HCT116 (cell line): ENCODE measurements at regions not wholly inside any gene's neighbourhood (a gene's known extent, or its start where the extent isn't known, plus 50 kb on each side); places are given as distances from the start of the nearest gene placed in this dataset.

Source experiments
- ATAC-seq: fragments of 200-7000 bp; cut with Tn5 transposase; 2 replicates; pipeline ENCODE4 v1.9.1; 2020; ENCODE audit warnings: mild to moderate bottlenecking, moderate library complexity
- BruUV-seq: library from RNA; stranded (reverse); fragments of 400-500 nt; replicated peaks from 2 replicates; lab custom pipeline; 2021; lab: Mats Ljungman, UMichigan
- CTCF ChIA-PET: fragments of 300-600 bp; sonication (Branson Sonifier 250); formaldehyde crosslinking; loops from one replicate; lab custom pipeline; 2021; ENCODE audit warnings: antibody characterized with exemption; lab: Charles Lee
- POLR2A ChIA-PET: fragments of 300-600, 350-600 bp; sonication (Branson Sonifier 250); formaldehyde crosslinking; loops from one replicate; lab custom pipeline; 2021; ENCODE audit warnings: antibody characterized with exemption; lab: Charles Lee
- RAD21 ChIA-PET, 2 experiments: fragments of 300-600 bp; sonication (Branson Sonifier 250); formaldehyde crosslinking; loops; one replicate each; lab custom pipeline; 2023; ENCODE audit warnings: low total read pairs in 2 of 2; ENCODE audit not compliant: uncharacterized antibody in 2 of 2, unreplicated experiment in 2 of 2, low non-redundant PET in 1 of 2; lab: Charles Lee
- DNase-seq: peaks from one replicate; pipeline ENCODE4 v3.0.0-alpha.2; 2010; ENCODE audit warnings: low read depth, low spot score
- H2AFZ ChIP-seq: fragments of 200-600 bp; shearing (Covaris generic), sonication (generic); 2 replicates; pipeline ENCODE4 v1.6.1; 2017; ENCODE audit warnings: low read depth, mixed run types, mixed read lengths, antibody characterized with exemption, low read length; ENCODE audit not compliant: poor library complexity, severe bottlenecking
- H3K27ac ChIP-seq: 2 replicates; pipeline ENCODE4 v1.5.1; 2012; ENCODE audit warnings: low read depth, low read length
- H3K27me3 ChIP-seq: fragments of 200-600 bp; sonication (generic); 2 replicates; pipeline ENCODE4 v1.6.1; 2016; ENCODE audit warnings: mixed run types, low read length, mixed read lengths; ENCODE audit not compliant: insufficient read depth
- H3K36me3 ChIP-seq, 2 experiments: fragments of 200-500 bp in 1 of 2; fragments of 200-600 bp in 1 of 2; sonication (Bioruptor generic) in 1 of 2; sonication (generic) in 1 of 2; 2 replicates each; pipeline versions ENCODE4 v1.5.1 to v1.6.1; 2014 to 2016; ENCODE audit warnings: low read length in 2 of 2, inconsistent platforms in 1 of 2, mixed read lengths in 1 of 2, mixed run types in 1 of 2; ENCODE audit not compliant: insufficient read depth in 2 of 2, control insufficient read depth in 1 of 2
- H3K4me1 ChIP-seq, 2 experiments: fragments of 200-600 bp in 1 of 2; sonication (generic) in 1 of 2; 2 replicates each; pipeline versions ENCODE4 v1.5.1 to v1.6.1; 2012 to 2017; ENCODE audit warnings: low read length in 2 of 2, inconsistent platforms in 1 of 2, mild to moderate bottlenecking in 1 of 2, mixed read lengths in 1 of 2, mixed run types in 1 of 2, moderate library complexity in 1 of 2; ENCODE audit not compliant: insufficient read depth in 2 of 2, control insufficient read depth in 1 of 2
- H3K4me2 ChIP-seq: fragments of 200-600 bp; sonication (generic); 2 replicates; pipeline ENCODE4 v1.6.1; 2017; ENCODE audit warnings: mixed run types, low read length, mixed read lengths
- H3K4me3 ChIP-seq, 2 experiments: fragments of 200-600 bp in 1 of 2; sonication (generic) in 1 of 2; replicated peaks in 1 of 2; 2 replicates each; pipeline ENCODE4 v1.5.1; 2011 to 2016; ENCODE audit warnings: low read length in 2 of 2, control low read depth in 1 of 2, low read depth in 1 of 2, mild to moderate bottlenecking in 1 of 2, mixed read lengths in 1 of 2, mixed run types in 1 of 2
- H3K79me2 ChIP-seq: fragments of 200-600 bp; sonication (generic); 2 replicates; pipeline ENCODE4 v1.6.1; 2017; ENCODE audit warnings: mild to moderate bottlenecking, mixed run types, low read length, moderate library complexity, mixed read lengths; ENCODE audit not compliant: insufficient read depth
- H3K9ac ChIP-seq: fragments of 200-600 bp; sonication (generic); 2 replicates; pipeline ENCODE4 v1.6.1; 2016; ENCODE audit warnings: low read length, mixed read lengths
- H3K9me2 ChIP-seq: fragments of 200-600 bp; sonication (generic), shearing (Covaris generic); 2 replicates; pipeline ENCODE4 v1.6.1; 2017; ENCODE audit warnings: mixed run types, mild to moderate bottlenecking, moderate library complexity; ENCODE audit not compliant: insufficient read depth
- H3K9me3 ChIP-seq, 2 experiments: fragments of 200-500 bp in 1 of 2; fragments of 200-600 bp in 1 of 2; sonication (Bioruptor generic) in 1 of 2; sonication (generic) in 1 of 2; 2 replicates each; pipeline ENCODE4 v1.6.1; 2014 to 2017; ENCODE audit warnings: low read length in 2 of 2, mixed read lengths in 2 of 2, inconsistent platforms in 1 of 2, low read depth in 1 of 2, mild to moderate bottlenecking in 1 of 2, mixed run types in 1 of 2, moderate library complexity in 1 of 2; ENCODE audit not compliant: control insufficient read depth in 1 of 2, insufficient read depth in 1 of 2
- H4K20me1 ChIP-seq: fragments of 200-600 bp; sonication (generic), shearing (Covaris generic); 2 replicates; pipeline ENCODE4 v1.6.1; 2017; ENCODE audit warnings: mixed run types, mild to moderate bottlenecking, moderate library complexity; ENCODE audit not compliant: insufficient read depth
- EZH2 ChIP-seq: fragments of 200-600 bp; sonication (generic); IDR thresholded peaks from 2 replicates; pipeline ENCODE4 v1.6.1; 2017; ENCODE audit warnings: antibody characterized with exemption, mixed run types
- FOSL1 ChIP-seq: IDR thresholded peaks from 2 replicates; pipeline ENCODE4 v1.6.1; 2012; ENCODE audit warnings: low read depth
- JUND ChIP-seq: IDR thresholded peaks from 2 replicates; pipeline ENCODE4 v1.6.1; 2012
- POLR2AphosphoS5 ChIP-seq: IDR thresholded peaks from 2 replicates; pipeline ENCODE4 v1.6.1; 2011; ENCODE audit warnings: mild to moderate bottlenecking, low read depth, low read length, moderate library complexity
- SIN3A ChIP-seq: IDR thresholded peaks from 2 replicates; pipeline ENCODE4 v1.6.1; 2012; ENCODE audit warnings: low read depth
- SP1 ChIP-seq: IDR thresholded peaks from 2 replicates; pipeline ENCODE4 v1.6.1; 2012; ENCODE audit warnings: low read depth
- SRF ChIP-seq: IDR thresholded peaks from 2 replicates; pipeline ENCODE4 v1.6.1; 2012; ENCODE audit warnings: low read depth
- TCF7L2 ChIP-seq: IDR thresholded peaks from 2 replicates; pipeline ENCODE4 v1.7.0; 2011; ENCODE audit warnings: borderline replicate concordance, inconsistent platforms; ENCODE audit not compliant: insufficient read depth, insufficient read length; ENCODE audit errors: extremely low read depth
- YY1 ChIP-seq: IDR thresholded peaks from 2 replicates; pipeline ENCODE4 v1.6.1; 2011; ENCODE audit warnings: low read length, low read depth, moderate library complexity, mild to moderate bottlenecking; ENCODE audit not compliant: insufficient replicate concordance; ENCODE audit errors: extremely low read depth
- ZNF274 ChIP-seq: fragments of 200-500 bp; sonication (Bioruptor generic); IDR thresholded peaks from 2 replicates; pipeline ENCODE4 v1.6.1; 2014; ENCODE audit warnings: mild to moderate bottlenecking, low read depth, low read length, inconsistent platforms
- intact Hi-C: fragments of 100-400 bp; cut with micrococcal nuclease; formaldehyde crosslinking; loops from 2 replicates; pipeline ENCODE4 v1.10.0; 2022
- TF ChIP-seq, protein P1 (sequence below): IDR thresholded peaks from 2 replicates; pipeline ENCODE4 v1.6.1; 2012
- TF ChIP-seq, protein P2 (sequence below), 3 experiments: fragments of 200-600 bp in 1 of 3; sonication (generic) in 1 of 3; IDR thresholded peaks in 2 of 3; conservative IDR thresholded peaks in 1 of 3; 2 replicates each; pipeline ENCODE4 v1.5.1; 2012 to 2017; ENCODE audit warnings: low read depth in 2 of 3, low read length in 2 of 3, antibody characterized with exemption in 1 of 3, borderline replicate concordance in 1 of 3, control low read depth in 1 of 3, mild to moderate bottlenecking in 1 of 3, mixed read lengths in 1 of 3, mixed run types in 1 of 3, moderate library complexity in 1 of 3; ENCODE audit not compliant: insufficient read depth in 1 of 3
- TF ChIP-seq, protein P3 (sequence below): IDR thresholded peaks from 2 replicates; pipeline ENCODE4 v1.6.1; 2012; ENCODE audit warnings: low read depth

DNA sequence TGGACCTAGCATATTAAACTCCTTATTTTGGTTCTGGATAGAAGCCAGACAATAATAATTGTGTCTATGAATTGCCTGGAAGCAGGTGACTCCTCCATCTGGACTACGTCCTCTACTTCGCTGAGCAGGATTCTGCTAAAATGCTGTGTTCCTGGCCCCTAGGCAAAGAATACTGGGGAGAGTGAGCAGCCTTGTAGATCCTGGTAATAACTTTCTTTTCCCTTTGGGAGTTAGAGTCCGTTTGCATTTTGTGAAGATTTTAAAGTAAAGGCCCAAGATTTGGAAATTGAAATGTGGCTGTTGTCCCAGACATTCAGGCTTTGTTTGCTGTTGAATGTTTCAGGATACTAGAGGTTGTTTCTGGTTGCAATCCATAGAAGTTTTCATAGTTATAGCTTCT lies 511.9 kb upstream of the KLF12 start:
- Histone ChIP-seq H3K9me2 (no peaks in the 10 kb centered on the region), H3K9me3 (no peaks in the 10 kb centered on the region), H3K36me3 (no peaks in the 10 kb centered on the region), H2AFZ (no peak overlapping the region), H3K9ac (no peak overlapping the region), H3K4me3 (no peak overlapping the region), H3K4me1 (no peaks in the 10 kb centered on the region), H3K4me2 (no peak overlapping the region), H4K20me1 (no peaks in the 10 kb centered on the region), H3K79me2 (no peaks in the 10 kb centered on the region), H3K27ac (no peak overlapping the region), H3K27me3 (no peaks in the 10 kb centered on the region)
- RAD21 ChIA-PET = no interaction called here
- TF ChIP-seq, protein P1, sequence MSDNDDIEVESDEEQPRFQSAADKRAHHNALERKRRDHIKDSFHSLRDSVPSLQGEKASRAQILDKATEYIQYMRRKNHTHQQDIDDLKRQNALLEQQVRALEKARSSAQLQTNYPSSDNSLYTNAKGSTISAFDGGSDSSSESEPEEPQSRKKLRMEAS = no peak
- TF ChIP-seq SIN3A = no peak
- TF ChIP-seq, protein P2, sequence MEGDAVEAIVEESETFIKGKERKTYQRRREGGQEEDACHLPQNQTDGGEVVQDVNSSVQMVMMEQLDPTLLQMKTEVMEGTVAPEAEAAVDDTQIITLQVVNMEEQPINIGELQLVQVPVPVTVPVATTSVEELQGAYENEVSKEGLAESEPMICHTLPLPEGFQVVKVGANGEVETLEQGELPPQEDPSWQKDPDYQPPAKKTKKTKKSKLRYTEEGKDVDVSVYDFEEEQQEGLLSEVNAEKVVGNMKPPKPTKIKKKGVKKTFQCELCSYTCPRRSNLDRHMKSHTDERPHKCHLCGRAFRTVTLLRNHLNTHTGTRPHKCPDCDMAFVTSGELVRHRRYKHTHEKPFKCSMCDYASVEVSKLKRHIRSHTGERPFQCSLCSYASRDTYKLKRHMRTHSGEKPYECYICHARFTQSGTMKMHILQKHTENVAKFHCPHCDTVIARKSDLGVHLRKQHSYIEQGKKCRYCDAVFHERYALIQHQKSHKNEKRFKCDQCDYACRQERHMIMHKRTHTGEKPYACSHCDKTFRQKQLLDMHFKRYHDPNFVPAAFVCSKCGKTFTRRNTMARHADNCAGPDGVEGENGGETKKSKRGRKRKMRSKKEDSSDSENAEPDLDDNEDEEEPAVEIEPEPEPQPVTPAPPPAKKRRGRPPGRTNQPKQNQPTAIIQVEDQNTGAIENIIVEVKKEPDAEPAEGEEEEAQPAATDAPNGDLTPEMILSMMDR (IDR thresholded peaks at IDR 0.05 in 2 of 3, conservative IDR thresholded peaks at IDR 0.05 in 1 of 3; ENCODE audit: borderline replicate concordance in 1 of 3, insufficient read depth in 1 of 3, low read depth in 2 of 3, low read length in 2 of 3) = no peak
- TF ChIP-seq SRF = no peak
- TF ChIP-seq ZNF274 = no peak
- TF ChIP-seq JUND = no peak
- no peak for TF ChIP-seq EZH2
- no peak for TF ChIP-seq SP1
- no peak for TF ChIP-seq YY1
- TF ChIP-seq, protein P3, sequence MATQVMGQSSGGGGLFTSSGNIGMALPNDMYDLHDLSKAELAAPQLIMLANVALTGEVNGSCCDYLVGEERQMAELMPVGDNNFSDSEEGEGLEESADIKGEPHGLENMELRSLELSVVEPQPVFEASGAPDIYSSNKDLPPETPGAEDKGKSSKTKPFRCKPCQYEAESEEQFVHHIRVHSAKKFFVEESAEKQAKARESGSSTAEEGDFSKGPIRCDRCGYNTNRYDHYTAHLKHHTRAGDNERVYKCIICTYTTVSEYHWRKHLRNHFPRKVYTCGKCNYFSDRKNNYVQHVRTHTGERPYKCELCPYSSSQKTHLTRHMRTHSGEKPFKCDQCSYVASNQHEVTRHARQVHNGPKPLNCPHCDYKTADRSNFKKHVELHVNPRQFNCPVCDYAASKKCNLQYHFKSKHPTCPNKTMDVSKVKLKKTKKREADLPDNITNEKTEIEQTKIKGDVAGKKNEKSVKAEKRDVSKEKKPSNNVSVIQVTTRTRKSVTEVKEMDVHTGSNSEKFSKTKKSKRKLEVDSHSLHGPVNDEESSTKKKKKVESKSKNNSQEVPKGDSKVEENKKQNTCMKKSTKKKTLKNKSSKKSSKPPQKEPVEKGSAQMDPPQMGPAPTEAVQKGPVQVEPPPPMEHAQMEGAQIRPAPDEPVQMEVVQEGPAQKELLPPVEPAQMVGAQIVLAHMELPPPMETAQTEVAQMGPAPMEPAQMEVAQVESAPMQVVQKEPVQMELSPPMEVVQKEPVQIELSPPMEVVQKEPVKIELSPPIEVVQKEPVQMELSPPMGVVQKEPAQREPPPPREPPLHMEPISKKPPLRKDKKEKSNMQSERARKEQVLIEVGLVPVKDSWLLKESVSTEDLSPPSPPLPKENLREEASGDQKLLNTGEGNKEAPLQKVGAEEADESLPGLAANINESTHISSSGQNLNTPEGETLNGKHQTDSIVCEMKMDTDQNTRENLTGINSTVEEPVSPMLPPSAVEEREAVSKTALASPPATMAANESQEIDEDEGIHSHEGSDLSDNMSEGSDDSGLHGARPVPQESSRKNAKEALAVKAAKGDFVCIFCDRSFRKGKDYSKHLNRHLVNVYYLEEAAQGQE = no peak
- TF ChIP-seq TCF7L2 = no peak
- no peak for TF ChIP-seq FOSL1
- no peak for TF ChIP-seq POLR2AphosphoS5
- no peak for DNase-seq
- ATAC-seq = no peak
- intact Hi-C loops = no loop called here
- POLR2A ChIA-PET = no interaction called here
- CTCF ChIA-PET = no interaction called here
- BruUV-seq = no TSS peak
